Chondrocyte (in vitro differentiated cells): ENCODE measurements at regions not wholly inside any gene's neighbourhood (a gene's known extent, or its start where the extent isn't known, plus 50 kb on each side); places are given as distances from the start of the nearest gene placed in this dataset.

ENCODE experiments used
- DNase-seq: peaks from one replicate; pipeline ENCODE4 v3.0.0; 2021; ENCODE audit warnings: mixed read lengths, low spot score
- H3K27ac Mint-ChIP-seq: one replicate; pipeline ENCODE4 v1.8.0; 2021; ENCODE audit warnings: mild to moderate bottlenecking, moderate library complexity, mixed read lengths; ENCODE audit not compliant: unreplicated experiment
- H3K27me3 Mint-ChIP-seq: 2 replicates; pipeline ENCODE4 v1.8.0; 2021; ENCODE audit warnings: low read depth, mixed read lengths
- H3K36me3 Mint-ChIP-seq: 2 replicates; pipeline ENCODE4 v1.8.0; 2021; ENCODE audit warnings: low read depth, mixed read lengths
- H3K4me1 Mint-ChIP-seq: 2 replicates; pipeline ENCODE4 v1.8.0; 2021; ENCODE audit warnings: low read depth, mild to moderate bottlenecking, mixed read lengths
- H3K4me3 Mint-ChIP-seq: one replicate; pipeline ENCODE4 v1.8.0; 2021; ENCODE audit warnings: mild to moderate bottlenecking, moderate library complexity, mixed read lengths; ENCODE audit not compliant: unreplicated experiment
- H3K9me3 Mint-ChIP-seq: 2 replicates; pipeline ENCODE4 v1.8.0; 2021; ENCODE audit warnings: low read depth, mixed read lengths
- CTCF ChIP-seq: fragments of 200-600 bp; sonication (generic); IDR thresholded peaks from 2 replicates; pipeline ENCODE4 v1.5.0; 2021; ENCODE audit warnings: antibody characterized with exemption, mild to moderate bottlenecking, moderate library complexity

GRCh38 chr10:111926286-111926685 lies 257.3 kb downstream of the GPAM start:
- Mint-ChIP-seq H3K4me1 (no peaks in the 10 kb centered on the region), H3K4me3 (no peak overlapping the region), H3K9me3 (peaks cover 9% of the 10 kb centered on the region), H3K27me3 (no peaks in the 10 kb centered on the region), H3K27ac (no peak overlapping the region), H3K36me3 (no peaks in the 10 kb centered on the region)
- no peak for DNase-seq
- no peak for TF ChIP-seq CTCF

GRCh38 chr10:111933937-111934336 lies 249.6 kb downstream of the GPAM start:
- Mint-ChIP-seq H3K27ac (no peak overlapping the region), H3K4me3 (no peak overlapping the region), H3K27me3 (no peaks in the 10 kb centered on the region), H3K36me3 (no peaks in the 10 kb centered on the region), H3K4me1 (no peaks in the 10 kb centered on the region), H3K9me3 (peaks cover 15% of the 10 kb centered on the region)
- no peak for DNase-seq
- no peak for TF ChIP-seq CTCF

- DNase-seq, result no peak
- no peaks in the 10 kb centered on the region for H3K27me3 Mint-ChIP-seq
- peaks cover 10% of the 10 kb centered on the region for H3K9me3 Mint-ChIP-seq
- H3K4me3 Mint-ChIP-seq, result no peak overlapping the region
- H3K4me1 Mint-ChIP-seq, result no peaks in the 10 kb centered on the region
- H3K27ac Mint-ChIP-seq, result no peak overlapping the region
- H3K36me3 Mint-ChIP-seq, result no peaks in the 10 kb centered on the region
- TF ChIP-seq CTCF, result no peak
Measured at GRCh38 chr10:111934931-111935330, 248.6 kb downstream of the GPAM start.

GRCh38 chr10:111936143-111936542 lies 247.4 kb downstream of the GPAM start:
- H3K27ac Mint-ChIP-seq, result no peak overlapping the region
- peaks cover 7% of the 10 kb centered on the region for H3K9me3 Mint-ChIP-seq
- no peak overlapping the region for H3K4me3 Mint-ChIP-seq
- H3K36me3 Mint-ChIP-seq, result no peaks in the 10 kb centered on the region
- no peak for DNase-seq
- no peaks in the 10 kb centered on the region for H3K4me1 Mint-ChIP-seq
- TF ChIP-seq CTCF, result no peak
- H3K27me3 Mint-ChIP-seq, result no peaks in the 10 kb centered on the region

GRCh38 chr10:111944331-111944730 lies 239.2 kb downstream of the GPAM start:
- Mint-ChIP-seq H3K36me3 (no peaks in the 10 kb centered on the region), H3K27me3 (no peaks in the 10 kb centered on the region), H3K4me3 (no peak overlapping the region), H3K4me1 (no peaks in the 10 kb centered on the region), H3K27ac (no peak overlapping the region), H3K9me3 (peaks cover 28% of the 10 kb centered on the region)
- TF ChIP-seq CTCF, result no peak
- DNase-seq, result no peak
